NK-92 treated with Interleukin-12 subunit alpha and Interleukin-12 subunit beta, amount 100 ng/mL, for 24 hours (cell line): ENCODE measurements at regions not wholly inside any gene's neighbourhood (a gene's known extent, or its start where the extent isn't known, plus 50 kb on each side); places are given as distances from the start of the nearest gene placed in this dataset.

Experiments used
- DNase-seq: peaks from one replicate; lab custom pipeline; 2025; lab: John Stamatoyannopoulos, UW

GRCh38 chr12:111038941-111039340, 118.6 kb upstream of the MYL2 start:
- no peak for DNase-seq

- no peak for DNase-seq
These were observed 117.7 kb upstream of the MYL2 start for GRCh38 chr12:111038077-111038476.

GRCh38 chr12:111037047-111037446, 116.7 kb upstream of the MYL2 start:
- DNase-seq = no peak

- DNase-seq = no peak
These were observed 115.4 kb upstream of the MYL2 start for GRCh38 chr12:111035578-111036301.

GRCh38 chr12:111034886-111035577, 114.7 kb upstream of the MYL2 start:
- no peak for DNase-seq

- no peak for DNase-seq
These were observed 113.9 kb upstream of the MYL2 start, which contains the start of gene CUX2 for GRCh38 chr12:111034083-111034885. TSS of gene CUX2 (plus strand) at chr12:111034165.

GRCh38 chr12:111033281-111034082, 113.1 kb upstream of the MYL2 start:
- no peak for DNase-seq

GRCh38 chr12:111032591-111032919, 112.2 kb upstream of the MYL2 start:
- no peak for DNase-seq

GRCh38 chr12:111031916-111032590, 111.7 kb upstream of the MYL2 start:
- DNase-seq = no peak

GRCh38 chr12:111030800-111031199, 110.4 kb upstream of the MYL2 start:
- no peak for DNase-seq

GRCh38 chr12:111029732-111030131, 109.4 kb upstream of the MYL2 start:
- no peak for DNase-seq

GRCh38 chr12:111029305-111029704, 108.9 kb upstream of the MYL2 start:
- DNase-seq = no peak

GRCh38 chr12:111028830-111029229, 108.5 kb upstream of the MYL2 start:
- no peak for DNase-seq

- no peak for DNase-seq
These were observed 107.1 kb upstream of the MYL2 start for GRCh38 chr12:111027431-111027830.

- no peak for DNase-seq
These were observed 105.5 kb upstream of the MYL2 start for GRCh38 chr12:111025792-111026430.

- no peak for DNase-seq
These were observed 104.9 kb upstream of the MYL2 start for GRCh38 chr12:111025301-111025700.

- DNase-seq = peak; percentile 5
These were observed 103.9 kb upstream of the MYL2 start for GRCh38 chr12:111024205-111024801.

- no peak for DNase-seq
These were observed 102.0 kb upstream of the MYL2 start for GRCh38 chr12:111022386-111022785.

- DNase-seq = no peak
These were observed 94.2 kb upstream of the MYL2 start for GRCh38 chr12:111014547-111014946.

- no peak for DNase-seq
These were observed 92.5 kb upstream of the MYL2 start for GRCh38 chr12:111012918-111013317.
